ENCODE measurements at regions not wholly inside any gene's neighbourhood (a gene's known extent, or its start where the extent isn't known, plus 50 kb on each side); places are given as distances from the start of the nearest gene placed in this dataset.

DNA sequence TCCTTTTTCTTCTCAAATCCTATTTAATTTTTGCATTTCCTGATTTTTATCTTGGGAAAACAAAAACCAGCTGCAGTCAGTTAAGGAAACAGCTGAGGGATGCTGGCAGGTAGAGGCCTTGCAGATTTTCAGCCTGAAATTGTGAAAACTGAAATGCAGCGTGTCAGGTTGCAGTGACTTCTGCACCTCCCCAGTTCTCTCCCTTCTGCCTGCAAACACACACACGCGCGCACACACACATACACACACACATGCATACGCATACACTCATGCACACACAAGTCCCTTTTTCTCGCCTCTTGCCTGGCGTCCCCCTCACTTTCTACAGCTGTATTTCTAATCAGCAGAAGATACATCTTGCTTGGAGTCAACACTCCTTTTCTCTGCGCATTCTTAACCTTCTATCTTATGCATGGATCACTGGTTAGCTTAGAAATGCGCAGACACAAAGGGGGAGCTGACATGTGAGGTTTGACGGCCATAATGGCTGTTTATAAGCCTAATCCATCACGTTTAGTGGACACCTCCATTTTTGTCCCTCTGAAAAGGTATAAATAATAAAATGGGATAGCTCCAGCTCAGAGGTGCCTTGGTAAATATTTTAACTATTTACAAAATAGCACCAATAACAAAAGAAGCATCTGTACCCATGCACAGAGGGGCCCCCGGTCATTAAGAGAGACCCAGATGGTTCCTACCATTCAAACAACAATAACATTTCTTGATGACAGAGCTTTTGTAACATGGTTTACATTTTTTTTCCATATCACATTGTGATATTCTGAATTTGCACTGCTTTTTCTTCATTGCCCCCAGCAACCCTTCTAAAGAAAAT lies 392.1 kb upstream of the SALL1 start:
- no peaks in the 10 kb centered on the region for H3K27me3 ChIP-seq
- no peak overlapping the region for H3K4me3 ChIP-seq
- no peak for DNase-seq
- no peak overlapping the region for H3K27ac ChIP-seq
- in situ Hi-C loops (cut with MboI; ENCODE audit: low pct_ligation_motif_present in 1 of 4, low pct_unique_long_range_greater_than_20kb in 1 of 4, low sequenced_read_pairs in 3 of 4) (no loop called here), intact Hi-C loops (cut with DNase I; ENCODE audit: low total_unique reads) (no loop called here)
- TF ChIP-seq CTCF (IDR thresholded peaks at IDR 0.05) (no peak), POLR2AphosphoS5 (IDR thresholded peaks at IDR 0.05) (no peak), POLR2A (IDR thresholded peaks at IDR 0.05) (no peak), EP300 (IDR thresholded peaks at IDR 0.05; ENCODE audit: low read depth) (no peak)
- no peaks in the 10 kb centered on the region for H3K4me1 ChIP-seq
- 60 to 81% methylated on average over 7 to 12 of the region's 12 CpGs for WGBS, 2 donors (ENCODE audit: low coverage in 1 of 2)
- no peaks in the 10 kb centered on the region for H3K9me3 ChIP-seq
- H3K36me3 ChIP-seq = no peaks in the 10 kb centered on the region

DNA sequence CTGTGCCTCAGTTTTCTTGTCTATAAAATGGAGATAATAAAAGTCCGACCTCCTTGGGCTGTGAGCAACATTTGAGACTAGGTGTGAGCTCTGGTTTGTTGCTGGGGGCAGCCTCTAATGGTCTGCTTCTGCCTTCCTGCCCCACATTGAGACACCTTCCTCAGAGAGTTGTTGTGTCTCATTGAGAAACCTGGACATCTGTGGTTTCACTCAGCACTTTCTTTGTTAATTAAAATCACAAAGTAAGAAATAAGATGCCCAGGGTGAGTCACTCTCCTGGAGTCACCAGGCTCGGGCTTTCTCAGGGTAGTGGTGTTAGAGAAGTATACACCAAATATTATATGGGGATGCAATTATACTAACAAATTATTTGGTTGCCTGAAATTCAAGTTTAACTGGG lies 389.2 kb upstream of the SALL1 start:
- Histone ChIP-seq H3K4me3 (no peak overlapping the region), H3K27ac (no peak overlapping the region), H3K4me1 (no peaks in the 10 kb centered on the region), H3K27me3 (no peaks in the 10 kb centered on the region), H3K9me3 (no peaks in the 10 kb centered on the region), H3K36me3 (no peaks in the 10 kb centered on the region)
- DNase-seq = no peak
- in situ Hi-C loops (cut with MboI; ENCODE audit: low pct_ligation_motif_present in 1 of 4, low pct_unique_long_range_greater_than_20kb in 1 of 4, low sequenced_read_pairs in 3 of 4) = no loop called here
- intact Hi-C loops (cut with DNase I; ENCODE audit: low total_unique reads) = no loop called here
- TF ChIP-seq POLR2A (IDR thresholded peaks at IDR 0.05) (no peak), CTCF (IDR thresholded peaks at IDR 0.05) (no peak), POLR2AphosphoS5 (IDR thresholded peaks at IDR 0.05) (no peak), EP300 (IDR thresholded peaks at IDR 0.05; ENCODE audit: low read depth) (no peak)
- 45 to 52% methylated on average over 2 of the region's 2 CpGs for WGBS, 2 donors (ENCODE audit: low coverage in 1 of 2)

- no peaks in the 10 kb centered on the region for H3K9me3 ChIP-seq
- H3K27ac ChIP-seq = no peak overlapping the region
- 14 to 20% methylated on average over 5 to 7 of the region's 7 CpGs for WGBS, 2 donors (ENCODE audit: low coverage in 1 of 2)
- intact Hi-C loops (cut with DNase I; ENCODE audit: low total_unique reads) (no loop called here), in situ Hi-C loops (cut with MboI; ENCODE audit: low pct_ligation_motif_present in 1 of 4, low pct_unique_long_range_greater_than_20kb in 1 of 4, low sequenced_read_pairs in 3 of 4) (no loop called here)
- no peak for DNase-seq
- TF ChIP-seq CTCF (IDR thresholded peaks at IDR 0.05) (no peak), POLR2A (IDR thresholded peaks at IDR 0.05) (no peak), EP300 (IDR thresholded peaks at IDR 0.05; ENCODE audit: low read depth) (no peak), POLR2AphosphoS5 (IDR thresholded peaks at IDR 0.05) (no peak)
- H3K4me1 ChIP-seq = no peaks in the 10 kb centered on the region
- H3K27me3 ChIP-seq = no peaks in the 10 kb centered on the region
- H3K36me3 ChIP-seq = no peaks in the 10 kb centered on the region
- no peak overlapping the region for H3K4me3 ChIP-seq
Observed at GRCh38 chr16:51538707-51539498, 387.8 kb upstream of the SALL1 start.

GRCh38 chr16:51535591-51535990 lies 384.5 kb upstream of the SALL1 start:
- WGBS, 2 donors (ENCODE audit: low coverage in 1 of 2) = 65 to 66% methylated on average over 6 to 11 of the region's 11 CpGs

More at GRCh38 chr16:51535591-51535990, 384.5 kb upstream of the SALL1 start:
- Histone ChIP-seq H3K4me3 (no peak overlapping the region), H3K4me1 (no peaks in the 10 kb centered on the region), H3K36me3 (no peaks in the 10 kb centered on the region), H3K27ac (no peak overlapping the region), H3K27me3 (no peaks in the 10 kb centered on the region), H3K9me3 (no peaks in the 10 kb centered on the region)
- intact Hi-C loops (cut with DNase I; ENCODE audit: low total_unique reads) = no loop called here
- in situ Hi-C loops (cut with MboI; ENCODE audit: low pct_ligation_motif_present in 1 of 4, low pct_unique_long_range_greater_than_20kb in 1 of 4, low sequenced_read_pairs in 3 of 4) = no loop called here
- no peak for DNase-seq
- TF ChIP-seq POLR2A (IDR thresholded peaks at IDR 0.05) (no peak), POLR2AphosphoS5 (IDR thresholded peaks at IDR 0.05) (no peak), CTCF (IDR thresholded peaks at IDR 0.05) (no peak)

All from transverse colon (tissue), 4 donors.